Liver (tissue), 8 donors: ENCODE measurements at regions not wholly inside any gene's neighbourhood (a gene's known extent, or its start where the extent isn't known, plus 50 kb on each side); places are given as distances from the start of the nearest gene placed in this dataset.

Source experiments
- DNase-seq: peaks from one replicate; pipeline ENCODE4 v3.0.0-alpha.2; 2017; ENCODE audit warnings: low spot score
- H3K27ac ChIP-seq, 2 donors: one replicate each; pipeline ENCODE4 v1.7.0; 2013; ENCODE audit warnings: inconsistent platforms in 2 of 2, low read length in 2 of 2, control low read depth in 1 of 2, low read depth in 1 of 2, mild to moderate bottlenecking in 1 of 2
- H3K27me3 ChIP-seq, 4 donors: one replicate each; pipeline versions ENCODE4 v1.6.1 to v1.7.0; 2013; ENCODE audit warnings: low read length in 3 of 4, inconsistent platforms in 1 of 4, mild to moderate bottlenecking in 1 of 4, moderate library complexity in 1 of 4; ENCODE audit not compliant: control insufficient read depth in 4 of 4, insufficient read depth in 4 of 4
- H3K36me3 ChIP-seq, 4 donors: one replicate each; pipeline versions ENCODE4 v1.6.1 to v1.7.0; 2013; ENCODE audit warnings: low read length in 3 of 4, mild to moderate bottlenecking in 3 of 4, low read depth in 1 of 4, moderate library complexity in 1 of 4; ENCODE audit not compliant: control insufficient read depth in 4 of 4, insufficient read depth in 3 of 4
- H3K4me1 ChIP-seq, 4 donors: one replicate each; pipeline versions ENCODE4 v1.6.1 to v1.7.0; 2013; ENCODE audit warnings: low read length in 3 of 4, mild to moderate bottlenecking in 3 of 4, moderate library complexity in 1 of 4; ENCODE audit not compliant: control insufficient read depth in 4 of 4, insufficient read depth in 4 of 4
- H3K4me3 ChIP-seq, 3 donors: one replicate each; pipeline versions ENCODE4 v1.6.1 to v1.7.0; 2013; ENCODE audit warnings: low read length in 3 of 3, control low read depth in 1 of 3, low read depth in 1 of 3, mild to moderate bottlenecking in 1 of 3
- H3K9ac ChIP-seq, 2 donors: one replicate each; pipeline ENCODE4 v1.7.0; 2013; ENCODE audit warnings: low read length in 2 of 2, mild to moderate bottlenecking in 2 of 2, moderate library complexity in 2 of 2, control low read depth in 1 of 2, low read depth in 1 of 2
- H3K9me3 ChIP-seq, 4 donors: one replicate each; pipeline versions ENCODE4 v1.6.1 to v1.7.0; 2013; ENCODE audit warnings: low read length in 3 of 4; ENCODE audit not compliant: control insufficient read depth in 4 of 4
- FOXA1 ChIP-seq: IDR thresholded peaks from 2 replicates; pipeline ENCODE4 v1.6.1; 2016; ENCODE audit warnings: antibody characterized with exemption
- GABPA ChIP-seq, 2 donors: IDR thresholded peaks in 1 of 2; conservative IDR thresholded peaks in 1 of 2; 2 replicates each; pipeline ENCODE4 v1.6.1; 2016; ENCODE audit warnings: antibody characterized with exemption in 2 of 2, mild to moderate bottlenecking in 1 of 2, moderate library complexity in 1 of 2
- HNF4A ChIP-seq, 2 donors: conservative IDR thresholded peaks; 2 replicates each; pipeline ENCODE4 v1.6.1; 2016; ENCODE audit warnings: antibody characterized with exemption in 2 of 2, mild to moderate bottlenecking in 2 of 2
- HNF4G ChIP-seq: IDR thresholded peaks from 2 replicates; pipeline ENCODE4 v1.6.1; 2016; ENCODE audit warnings: antibody characterized with exemption
- JUND ChIP-seq, 2 donors: IDR thresholded peaks; 2 replicates each; pipeline ENCODE4 v1.6.1; 2016; ENCODE audit warnings: antibody characterized with exemption in 2 of 2
- RAD21 ChIP-seq, 2 donors: IDR thresholded peaks; 2 replicates each; pipeline ENCODE4 v1.6.1; 2016; ENCODE audit warnings: antibody characterized with exemption in 2 of 2, mild to moderate bottlenecking in 2 of 2
- REST ChIP-seq: IDR thresholded peaks from 2 replicates; pipeline ENCODE4 v1.6.1; 2016; ENCODE audit warnings: antibody characterized with exemption, mild to moderate bottlenecking
- TAF1 ChIP-seq: conservative IDR thresholded peaks from 2 replicates; pipeline ENCODE4 v1.6.1; 2016; ENCODE audit warnings: antibody characterized with exemption, mild to moderate bottlenecking
- YY1 ChIP-seq: IDR thresholded peaks from 2 replicates; pipeline ENCODE4 v1.6.1; 2016; ENCODE audit warnings: antibody characterized with exemption, mild to moderate bottlenecking
- ZBTB33 ChIP-seq: IDR thresholded peaks from 2 replicates; pipeline ENCODE4 v1.6.1; 2016; ENCODE audit warnings: antibody characterized with exemption
- WGBS: extraction: QIAGEN DNeasy Blood & Tissue Kit; methylation state at CpG from one replicate; pipeline ENCODE4 v1.1.7; 2013; 5-methylcytosine and 5-hydroxymethylcytosine counted together
- TF ChIP-seq, protein P1 (sequence below): fragments of 150-350 bp; IDR thresholded peaks from 2 replicates; pipeline ENCODE4 v1.5.1; 2017; ENCODE audit warnings: improper control_type of control experiment, low read depth, low read length; ENCODE audit not compliant: missing input control
- TF ChIP-seq, protein P2 (sequence below): IDR thresholded peaks from 2 replicates; pipeline ENCODE4 v1.6.1; 2016; ENCODE audit warnings: antibody characterized with exemption
- donor health status: healthy.
- donor health status: healthy.
- donor health status: healthy.
- donor health status: healthy.
- donor health status: healthy.

DNA sequence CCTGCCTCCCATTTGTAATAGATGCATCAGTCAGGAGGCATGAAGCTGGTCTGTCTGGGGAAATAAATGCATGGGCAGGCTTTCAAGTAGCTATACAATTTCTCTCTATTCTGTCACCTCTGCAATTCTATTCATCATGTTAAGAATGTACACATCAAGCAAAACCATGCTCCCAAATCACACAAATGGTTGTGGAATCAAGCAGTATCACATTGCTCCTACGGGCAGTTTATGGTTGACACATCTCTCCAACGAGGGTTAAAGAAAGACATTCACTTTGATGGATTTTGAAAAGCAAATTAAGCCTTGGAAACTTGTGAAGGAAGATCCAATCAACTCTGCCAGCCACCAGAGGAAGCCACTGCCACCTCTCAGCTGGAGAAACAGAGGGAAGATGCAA, 1277.4 kb upstream of the TMEM132C start:
- TF ChIP-seq RAD21 (IDR thresholded peaks at IDR 0.05) = no peak
- TF ChIP-seq, protein P1, sequence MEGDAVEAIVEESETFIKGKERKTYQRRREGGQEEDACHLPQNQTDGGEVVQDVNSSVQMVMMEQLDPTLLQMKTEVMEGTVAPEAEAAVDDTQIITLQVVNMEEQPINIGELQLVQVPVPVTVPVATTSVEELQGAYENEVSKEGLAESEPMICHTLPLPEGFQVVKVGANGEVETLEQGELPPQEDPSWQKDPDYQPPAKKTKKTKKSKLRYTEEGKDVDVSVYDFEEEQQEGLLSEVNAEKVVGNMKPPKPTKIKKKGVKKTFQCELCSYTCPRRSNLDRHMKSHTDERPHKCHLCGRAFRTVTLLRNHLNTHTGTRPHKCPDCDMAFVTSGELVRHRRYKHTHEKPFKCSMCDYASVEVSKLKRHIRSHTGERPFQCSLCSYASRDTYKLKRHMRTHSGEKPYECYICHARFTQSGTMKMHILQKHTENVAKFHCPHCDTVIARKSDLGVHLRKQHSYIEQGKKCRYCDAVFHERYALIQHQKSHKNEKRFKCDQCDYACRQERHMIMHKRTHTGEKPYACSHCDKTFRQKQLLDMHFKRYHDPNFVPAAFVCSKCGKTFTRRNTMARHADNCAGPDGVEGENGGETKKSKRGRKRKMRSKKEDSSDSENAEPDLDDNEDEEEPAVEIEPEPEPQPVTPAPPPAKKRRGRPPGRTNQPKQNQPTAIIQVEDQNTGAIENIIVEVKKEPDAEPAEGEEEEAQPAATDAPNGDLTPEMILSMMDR = no peak
- TF ChIP-seq HNF4A (conservative IDR thresholded peaks at IDR 0.05) = no peak
- TF ChIP-seq YY1 = no peak
- TF ChIP-seq ZBTB33 = no peak
- Histone ChIP-seq H3K27ac (no peak overlapping the region), H3K4me1 (no peaks in the 10 kb centered on the region), H3K9me3 (no peaks in the 10 kb centered on the region), H3K9ac (no peak overlapping the region), H3K4me3 (no peak overlapping the region), H3K27me3 (no peaks in the 10 kb centered on the region), H3K36me3 (no peaks in the 10 kb centered on the region)
- 49% methylated on average over 2 of the region's 2 CpGs for WGBS
- DNase-seq = no peak

DNA sequence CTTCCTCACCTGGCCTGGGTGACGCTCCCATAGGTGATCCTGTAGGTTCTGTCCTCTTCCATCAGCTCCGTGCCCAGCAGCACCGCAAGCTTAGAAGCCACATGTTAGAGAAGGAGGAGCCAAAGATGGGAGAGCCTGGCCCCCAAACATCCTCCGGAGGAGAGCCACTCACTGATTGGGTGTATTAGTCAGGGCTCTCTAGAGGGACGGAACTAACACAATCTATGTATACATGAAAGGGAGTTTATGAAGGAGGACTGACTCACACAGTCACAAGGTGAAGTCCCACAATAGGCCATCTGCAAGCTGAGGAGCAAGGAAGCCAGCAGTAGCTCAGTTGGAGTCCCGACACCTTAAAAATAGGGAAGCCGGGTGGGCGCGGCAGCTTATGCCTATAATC, 1273.1 kb upstream of the TMEM132C start:
- no peaks in the 10 kb centered on the region for H3K27me3 ChIP-seq
- no peak overlapping the region for H3K9ac ChIP-seq
- TF ChIP-seq TAF1 = no peak
- TF ChIP-seq JUND (IDR thresholded peaks at IDR 0.05) = no peak
- TF ChIP-seq, protein P2, sequence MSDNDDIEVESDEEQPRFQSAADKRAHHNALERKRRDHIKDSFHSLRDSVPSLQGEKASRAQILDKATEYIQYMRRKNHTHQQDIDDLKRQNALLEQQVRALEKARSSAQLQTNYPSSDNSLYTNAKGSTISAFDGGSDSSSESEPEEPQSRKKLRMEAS = no peak
- TF ChIP-seq HNF4G = no peak
- no peak for TF ChIP-seq HNF4A (conservative IDR thresholded peaks at IDR 0.05)
- no peaks in the 10 kb centered on the region for H3K36me3 ChIP-seq
- no peak for DNase-seq
- 93% methylated on average over 9 of the region's 9 CpGs for WGBS
- H3K9me3 ChIP-seq = no peaks in the 10 kb centered on the region
- no peaks in the 10 kb centered on the region for H3K4me1 ChIP-seq
- no peak overlapping the region for H3K27ac ChIP-seq
- no peak overlapping the region for H3K4me3 ChIP-seq

GRCh38 chr12:126994599-126994998, 1272.4 kb upstream of the TMEM132C start:
- Histone ChIP-seq H3K4me3 (no peak overlapping the region), H3K27me3 (no peaks in the 10 kb centered on the region), H3K4me1 (no peaks in the 10 kb centered on the region), H3K27ac (no peak overlapping the region), H3K9me3 (no peaks in the 10 kb centered on the region), H3K36me3 (no peaks in the 10 kb centered on the region), H3K9ac (no peak overlapping the region)
- TF ChIP-seq RAD21 (IDR thresholded peaks at IDR 0.05) (no peak), FOXA1 (no peak)
- WGBS = 75% methylated on average over 4 of the region's 4 CpGs
- no peak for DNase-seq

- H3K27me3 ChIP-seq = no peaks in the 10 kb centered on the region
- H3K36me3 ChIP-seq = no peaks in the 10 kb centered on the region
- H3K4me3 ChIP-seq = no peak overlapping the region
- DNase-seq = no peak
- no peak overlapping the region for H3K9ac ChIP-seq
- H3K9me3 ChIP-seq = no peaks in the 10 kb centered on the region
- 93% methylated on average over 4 of the region's 4 CpGs for WGBS
- H3K4me1 ChIP-seq = no peaks in the 10 kb centered on the region
- TF ChIP-seq RAD21 (IDR thresholded peaks at IDR 0.05) (no peak), REST (no peak), YY1 (no peak), GABPA (IDR thresholded peaks at IDR 0.05 in 1 of 2, conservative IDR thresholded peaks at IDR 0.05 in 1 of 2) (no peak)
- TF ChIP-seq, protein P1 = no peak
- no peak overlapping the region for H3K27ac ChIP-seq
Measured at GRCh38 chr12:126998031-126998430, 1268.9 kb upstream of the TMEM132C start.
